Skin epidermis (tissue), 12 donors: ENCODE measurements at regions not wholly inside any gene's neighbourhood (a gene's known extent, or its start where the extent isn't known, plus 50 kb on each side); places are given as distances from the start of the nearest gene placed in this dataset.

ENCODE experiments used
- H3K27ac ChIP-seq, 21 experiments: fragments of 200-600 bp; sonication (generic) in 11 of 21; one replicate each; pipeline ENCODE4 v1.5.0; 2020; ENCODE audit warnings: mild to moderate bottlenecking in 3 of 21, inconsistent platforms in 2 of 21, moderate library complexity in 2 of 21
- H3K4me3 ChIP-seq, 7 experiments: fragments of 200-600 bp; sonication (generic) in 2 of 7; one replicate each; pipeline ENCODE4 v1.5.0; 2020; ENCODE audit warnings: inconsistent platforms in 2 of 7, mild to moderate bottlenecking in 2 of 7, moderate library complexity in 1 of 7

- Histone ChIP-seq H3K4me3 (no peak overlapping the region), H3K27ac (peak overlapping the region in 4 of 21 experiments; percentile 57 to 75 (median 68))
These were observed 380.5 kb downstream of the SFMBT2 start for GRCh38 chr10:7030134-7030855.

GRCh38 chr10:7029672-7030071, 381.2 kb downstream of the SFMBT2 start:
- peak overlapping the region in 6 of 21 experiments; percentile 19 to 75 (median 60) for H3K27ac ChIP-seq
- no peak overlapping the region for H3K4me3 ChIP-seq

GRCh38 chr10:7028809-7029166, 382.0 kb downstream of the SFMBT2 start:
- Histone ChIP-seq H3K4me3 (no peak overlapping the region), H3K27ac (peak overlapping the region in 4 of 21 experiments; percentile 57 to 75 (median 68))

- no peak overlapping the region for H3K4me3 ChIP-seq
- H3K27ac ChIP-seq = peak overlapping the region in 4 of 21 experiments; percentile 57 to 75 (median 68)
These were observed 382.7 kb downstream of the SFMBT2 start for GRCh38 chr10:7027913-7028808.

GRCh38 chr10:7027237-7027912, 383.5 kb downstream of the SFMBT2 start:
- peak overlapping the region in 2 of 21 experiments; percentile 62 to 75 for H3K27ac ChIP-seq
- H3K4me3 ChIP-seq = no peak overlapping the region

GRCh38 chr10:7026818-7027217, 384.0 kb downstream of the SFMBT2 start:
- H3K4me3 ChIP-seq = no peak overlapping the region
- peak overlapping the region in 1 of 21 experiments; percentile 75 for H3K27ac ChIP-seq

- H3K27ac ChIP-seq = no peak overlapping the region
- H3K4me3 ChIP-seq = no peak overlapping the region
These were observed 385.5 kb downstream of the SFMBT2 start for GRCh38 chr10:7025296-7025695.

- no peak overlapping the region for H3K4me3 ChIP-seq
- H3K27ac ChIP-seq = no peak overlapping the region
These were observed 395.4 kb downstream of the SFMBT2 start for GRCh38 chr10:7015457-7015856.

- Histone ChIP-seq H3K27ac (no peak overlapping the region), H3K4me3 (no peak overlapping the region)
These were observed 396.1 kb downstream of the SFMBT2 start for GRCh38 chr10:7014721-7015120.

GRCh38 chr10:7011994-7012393, 398.8 kb downstream of the SFMBT2 start:
- H3K4me3 ChIP-seq = no peak overlapping the region
- no peak overlapping the region for H3K27ac ChIP-seq

- H3K4me3 ChIP-seq = no peak overlapping the region
- no peak overlapping the region for H3K27ac ChIP-seq
These were observed 402.2 kb downstream of the SFMBT2 start for GRCh38 chr10:7008645-7009044.

- Histone ChIP-seq H3K4me3 (no peak overlapping the region), H3K27ac (no peak overlapping the region)
These were observed 403.1 kb downstream of the SFMBT2 start for GRCh38 chr10:7007600-7008190.

GRCh38 chr10:7006566-7006965, 404.3 kb downstream of the SFMBT2 start:
- no peak overlapping the region for H3K27ac ChIP-seq

GRCh38 chr10:7003831-7004395, 406.9 kb downstream of the SFMBT2 start:
- no peak overlapping the region for H3K4me3 ChIP-seq
- no peak overlapping the region for H3K27ac ChIP-seq

More at GRCh38 chr10:7006566-7006965, 404.3 kb downstream of the SFMBT2 start:
- no peak overlapping the region for H3K4me3 ChIP-seq

- Histone ChIP-seq H3K4me3 (no peak overlapping the region), H3K27ac (no peak overlapping the region)
These were observed 410.8 kb downstream of the SFMBT2 start for GRCh38 chr10:7000061-7000460.

- no peak overlapping the region for H3K27ac ChIP-seq
- H3K4me3 ChIP-seq = no peak overlapping the region
These were observed 411.5 kb downstream of the SFMBT2 start for GRCh38 chr10:6999232-6999925.

- H3K4me3 ChIP-seq = no peak overlapping the region
- H3K27ac ChIP-seq = no peak overlapping the region
These were observed 413.3 kb downstream of the SFMBT2 start for GRCh38 chr10:6997509-6997908.

GRCh38 chr10:6996431-6996830, 414.4 kb downstream of the SFMBT2 start:
- Histone ChIP-seq H3K4me3 (no peak overlapping the region), H3K27ac (no peak overlapping the region)

- H3K27ac ChIP-seq = no peak overlapping the region
- no peak overlapping the region for H3K4me3 ChIP-seq
These were observed 415.0 kb downstream of the SFMBT2 start for GRCh38 chr10:6995831-6996230.
